Hematopoietic multipotent progenitor cell treated with erythropoietin and hydrocortisone succinate and interleukin-3 and kit ligand, for 15 days (in vitro differentiated cells): ENCODE measurements at regions not wholly inside any gene's neighbourhood (a gene's known extent, or its start where the extent isn't known, plus 50 kb on each side); places are given as distances from the start of the nearest gene placed in this dataset.
"Not testable (repeated sequence)": the region's sequence is repeated elsewhere in the genome, so short reads cannot be mapped to it uniquely, and the experiment has no call there.

ENCODE experiments used
- DNase-seq: peaks from one replicate; pipeline ENCODE4 v3.0.0-alpha.2; 2015; ENCODE audit warnings: low spot score

GRCh38 chr12:53872367-53872766 is 66.3 kb upstream of the HOXC13 start:
- DNase-seq = no peak

- DNase-seq = not testable (repeated sequence)
These were observed 60.7 kb upstream of the HOXC13 start for GRCh38 chr12:53877961-53878360.

- no peak for DNase-seq
These were observed 51.6 kb upstream of the HOXC13 start for GRCh38 chr12:53887006-53887405.

GRCh38 chr12:53887881-53888280 is 50.8 kb upstream of the HOXC13 start:
- no peak for DNase-seq
